Choroid plexus epithelial cell (primary cell): ENCODE measurements at regions not wholly inside any gene's neighbourhood (a gene's known extent, or its start where the extent isn't known, plus 50 kb on each side); places are given as distances from the start of the nearest gene placed in this dataset.

ENCODE experiments used
- DNase-seq: peaks from one replicate; pipeline ENCODE4 v3.0.0-alpha.2; 2010; ENCODE audit warnings: low read depth
- H3K4me3 ChIP-seq: 2 replicates; pipeline ENCODE4 v1.5.1; 2011; ENCODE audit warnings: low read depth, mild to moderate bottlenecking, control low read depth, low read length, moderate library complexity
- CTCF ChIP-seq: conservative IDR thresholded peaks from 2 replicates; pipeline ENCODE4 v1.5.1; 2011; ENCODE audit warnings: low read depth, mild to moderate bottlenecking, control low read depth, inconsistent platforms, low read length, moderate library complexity

DNA sequence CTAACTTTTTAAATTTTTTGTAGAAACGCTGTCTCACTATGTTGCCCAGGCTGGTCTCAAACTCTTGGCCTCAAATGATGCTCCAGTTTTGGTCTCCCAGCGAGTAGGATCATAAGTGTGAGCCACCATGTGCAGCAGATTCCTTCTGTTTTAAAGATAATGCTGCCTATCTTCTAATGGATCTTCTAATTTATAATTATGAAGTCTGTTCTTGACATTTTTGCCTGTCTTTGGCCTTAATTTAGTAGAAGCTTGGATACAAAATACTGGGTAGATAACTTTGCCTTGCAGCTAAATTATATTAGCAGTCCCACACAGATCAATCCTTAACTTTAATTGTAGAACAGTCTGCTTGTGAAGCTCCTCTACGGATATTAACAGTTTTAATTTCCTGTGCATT is 566.6 kb upstream of the CDH8 start:
- DNase-seq: no peak
- no peak overlapping the region for H3K4me3 ChIP-seq
- no peak for TF ChIP-seq CTCF

DNA sequence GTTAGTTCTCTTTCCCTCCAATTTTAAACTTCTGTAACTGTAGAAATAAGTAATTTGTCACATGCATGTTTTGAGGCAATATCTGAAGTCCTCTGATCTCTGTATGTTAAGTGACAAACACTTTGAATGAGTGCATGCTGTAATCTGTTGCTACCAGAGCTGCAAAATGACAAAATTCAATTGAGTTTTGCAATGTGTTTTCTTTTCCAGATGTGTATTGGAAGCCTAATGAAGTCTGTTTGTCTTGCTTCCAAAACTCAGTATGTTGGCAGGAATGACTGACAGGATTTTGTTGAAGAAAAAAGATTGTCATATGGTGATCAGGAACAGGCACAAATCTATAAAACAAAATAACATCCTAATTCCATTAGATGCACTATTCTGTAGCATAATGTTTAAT is 561.6 kb upstream of the CDH8 start:
- no peak for TF ChIP-seq CTCF
- DNase-seq: no peak
- H3K4me3 ChIP-seq: no peak overlapping the region

DNA sequence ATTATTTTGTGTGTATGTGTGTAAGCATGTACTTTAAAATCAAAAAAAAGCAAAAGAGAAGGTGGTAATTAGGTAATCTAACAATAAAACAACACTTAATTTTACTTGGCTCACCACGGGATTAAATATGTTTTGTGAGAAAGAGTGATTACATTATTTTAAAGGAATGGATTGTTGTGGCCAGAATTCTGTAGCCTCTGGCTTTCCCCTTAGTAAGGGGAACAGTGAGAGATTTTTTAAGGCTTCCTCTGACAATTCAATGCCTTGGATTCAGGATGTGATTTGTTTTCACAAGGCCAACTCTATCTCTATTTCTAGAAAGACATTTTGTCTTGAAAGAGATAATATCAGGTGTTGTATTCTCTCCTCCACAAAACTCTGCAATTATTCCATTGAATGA is 560.3 kb upstream of the CDH8 start:
- no peak overlapping the region for H3K4me3 ChIP-seq
- DNase-seq: no peak
- no peak for TF ChIP-seq CTCF

GRCh38 chr16:62596125-62596524 is 559.9 kb upstream of the CDH8 start:
- no peak for TF ChIP-seq CTCF
- DNase-seq: no peak
- no peak overlapping the region for H3K4me3 ChIP-seq

GRCh38 chr16:62586128-62586862 is 550.1 kb upstream of the CDH8 start:
- no peak for TF ChIP-seq CTCF
- no peak overlapping the region for H3K4me3 ChIP-seq
- DNase-seq: no peak

- DNase-seq: no peak
- no peak overlapping the region for H3K4me3 ChIP-seq
- no peak for TF ChIP-seq CTCF
These were observed 548.9 kb upstream of the CDH8 start for GRCh38 chr16:62585041-62585545.

DNA sequence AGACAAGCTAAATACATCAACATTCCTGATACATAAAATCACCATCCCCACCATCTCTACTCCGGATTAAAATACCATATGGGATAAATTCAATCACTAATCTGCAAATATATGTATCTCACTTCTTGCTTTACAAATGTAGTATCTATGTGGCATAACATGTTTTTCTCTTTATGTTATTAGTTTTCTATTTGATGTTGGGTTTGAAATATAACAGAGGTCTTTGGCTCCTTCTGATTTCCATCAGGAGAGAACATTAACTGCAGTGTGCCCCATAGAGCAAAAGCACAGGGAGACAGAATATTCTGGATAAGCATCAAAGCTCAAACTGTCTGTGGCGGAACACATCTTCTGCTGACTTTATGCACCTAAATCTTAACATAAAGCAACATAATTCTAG is 547.2 kb upstream of the CDH8 start:
- H3K4me3 ChIP-seq: no peak overlapping the region
- TF ChIP-seq CTCF: no peak
- DNase-seq: no peak
